Liver (tissue), 8 donors: ENCODE measurements at regions not wholly inside any gene's neighbourhood (a gene's known extent, or its start where the extent isn't known, plus 50 kb on each side); places are given as distances from the start of the nearest gene placed in this dataset.

Experiments
- DNase-seq: peaks from one replicate; pipeline ENCODE4 v3.0.0-alpha.2; 2017; ENCODE audit warnings: low spot score
- H3K27ac ChIP-seq, 2 donors: one replicate each; pipeline ENCODE4 v1.7.0; 2013; ENCODE audit warnings: inconsistent platforms in 2 of 2, low read length in 2 of 2, control low read depth in 1 of 2, low read depth in 1 of 2, mild to moderate bottlenecking in 1 of 2
- H3K27me3 ChIP-seq, 4 donors: one replicate each; pipeline versions ENCODE4 v1.6.1 to v1.7.0; 2013; ENCODE audit warnings: low read length in 3 of 4, inconsistent platforms in 1 of 4, mild to moderate bottlenecking in 1 of 4, moderate library complexity in 1 of 4; ENCODE audit not compliant: control insufficient read depth in 4 of 4, insufficient read depth in 4 of 4
- H3K36me3 ChIP-seq, 4 donors: one replicate each; pipeline versions ENCODE4 v1.6.1 to v1.7.0; 2013; ENCODE audit warnings: low read length in 3 of 4, mild to moderate bottlenecking in 3 of 4, low read depth in 1 of 4, moderate library complexity in 1 of 4; ENCODE audit not compliant: control insufficient read depth in 4 of 4, insufficient read depth in 3 of 4
- H3K4me1 ChIP-seq, 4 donors: one replicate each; pipeline versions ENCODE4 v1.6.1 to v1.7.0; 2013; ENCODE audit warnings: low read length in 3 of 4, mild to moderate bottlenecking in 3 of 4, moderate library complexity in 1 of 4; ENCODE audit not compliant: control insufficient read depth in 4 of 4, insufficient read depth in 4 of 4
- H3K4me3 ChIP-seq, 3 donors: one replicate each; pipeline versions ENCODE4 v1.6.1 to v1.7.0; 2013; ENCODE audit warnings: low read length in 3 of 3, control low read depth in 1 of 3, low read depth in 1 of 3, mild to moderate bottlenecking in 1 of 3
- H3K9ac ChIP-seq, 2 donors: one replicate each; pipeline ENCODE4 v1.7.0; 2013; ENCODE audit warnings: low read length in 2 of 2, mild to moderate bottlenecking in 2 of 2, moderate library complexity in 2 of 2, control low read depth in 1 of 2, low read depth in 1 of 2
- H3K9me3 ChIP-seq, 4 donors: one replicate each; pipeline versions ENCODE4 v1.6.1 to v1.7.0; 2013; ENCODE audit warnings: low read length in 3 of 4; ENCODE audit not compliant: control insufficient read depth in 4 of 4
- ATF3 ChIP-seq: IDR thresholded peaks from 2 replicates; pipeline ENCODE4 v1.6.1; 2016; ENCODE audit warnings: antibody characterized with exemption
- CTCF ChIP-seq: fragments of 150-350 bp; IDR thresholded peaks from 2 replicates; pipeline ENCODE4 v1.5.1; 2017; ENCODE audit warnings: improper control_type of control experiment, low read depth, low read length; ENCODE audit not compliant: missing input control
- EGR1 ChIP-seq, 2 donors: IDR thresholded peaks; 2 replicates each; pipeline ENCODE4 v1.6.1; 2016 to 2018; ENCODE audit warnings: antibody characterized with exemption in 2 of 2, low read depth in 2 of 2
- FOXA1 ChIP-seq: IDR thresholded peaks from 2 replicates; pipeline ENCODE4 v1.6.1; 2016; ENCODE audit warnings: antibody characterized with exemption
- FOXA2 ChIP-seq: IDR thresholded peaks from 2 replicates; pipeline ENCODE4 v1.6.1; 2016; ENCODE audit warnings: antibody characterized with exemption
- GABPA ChIP-seq, 2 donors: IDR thresholded peaks in 1 of 2; conservative IDR thresholded peaks in 1 of 2; 2 replicates each; pipeline ENCODE4 v1.6.1; 2016; ENCODE audit warnings: antibody characterized with exemption in 2 of 2, mild to moderate bottlenecking in 1 of 2, moderate library complexity in 1 of 2
- HNF4A ChIP-seq, 2 donors: conservative IDR thresholded peaks; 2 replicates each; pipeline ENCODE4 v1.6.1; 2016; ENCODE audit warnings: antibody characterized with exemption in 2 of 2, mild to moderate bottlenecking in 2 of 2
- HNF4G ChIP-seq: IDR thresholded peaks from 2 replicates; pipeline ENCODE4 v1.6.1; 2016; ENCODE audit warnings: antibody characterized with exemption
- JUND ChIP-seq, 2 donors: IDR thresholded peaks; 2 replicates each; pipeline ENCODE4 v1.6.1; 2016; ENCODE audit warnings: antibody characterized with exemption in 2 of 2
- MAX ChIP-seq: IDR thresholded peaks from 2 replicates; pipeline ENCODE4 v1.6.1; 2016; ENCODE audit warnings: antibody characterized with exemption
- NR2F2 ChIP-seq: IDR thresholded peaks from 2 replicates; pipeline ENCODE4 v1.6.1; 2016; ENCODE audit warnings: antibody characterized with exemption
- RAD21 ChIP-seq, 2 donors: IDR thresholded peaks; 2 replicates each; pipeline ENCODE4 v1.6.1; 2016; ENCODE audit warnings: antibody characterized with exemption in 2 of 2, mild to moderate bottlenecking in 2 of 2
- REST ChIP-seq: IDR thresholded peaks from 2 replicates; pipeline ENCODE4 v1.6.1; 2016; ENCODE audit warnings: antibody characterized with exemption, mild to moderate bottlenecking
- RXRA ChIP-seq, 2 donors: IDR thresholded peaks; 2 replicates each; pipeline ENCODE4 v1.6.1; 2017 to 2018; ENCODE audit warnings: antibody characterized with exemption in 2 of 2, mild to moderate bottlenecking in 1 of 2
- SP1 ChIP-seq: IDR thresholded peaks from 2 replicates; pipeline ENCODE4 v1.6.1; 2018; ENCODE audit warnings: antibody characterized with exemption, mild to moderate bottlenecking
- TAF1 ChIP-seq: conservative IDR thresholded peaks from 2 replicates; pipeline ENCODE4 v1.6.1; 2016; ENCODE audit warnings: antibody characterized with exemption, mild to moderate bottlenecking
- YY1 ChIP-seq: IDR thresholded peaks from 2 replicates; pipeline ENCODE4 v1.6.1; 2016; ENCODE audit warnings: antibody characterized with exemption, mild to moderate bottlenecking
- ZBTB33 ChIP-seq: IDR thresholded peaks from 2 replicates; pipeline ENCODE4 v1.6.1; 2016; ENCODE audit warnings: antibody characterized with exemption
- WGBS: extraction: QIAGEN DNeasy Blood & Tissue Kit; methylation state at CpG from one replicate; pipeline ENCODE4 v1.1.7; 2013; 5-methylcytosine and 5-hydroxymethylcytosine counted together
- donor health status: healthy.
- donor health status: healthy.
- donor health status: healthy.
- donor health status: healthy.
- donor health status: healthy.

GRCh38 chr2:217090024-217090473, 230.2 kb upstream of the TNP1 start:
- no peaks in the 10 kb centered on the region for H3K9me3 ChIP-seq
- no peak overlapping the region for H3K27ac ChIP-seq
- H3K27me3 ChIP-seq = peaks cover 0 to 3% (median 0%) of the 10 kb centered on the region in 4 donors
- H3K4me3 ChIP-seq = no peak overlapping the region
- H3K9ac ChIP-seq = no peak overlapping the region
- TF ChIP-seq YY1 = no peak
- TF ChIP-seq RXRA (IDR thresholded peaks at IDR 0.05) = no peak
- no peak for TF ChIP-seq FOXA1
- TF ChIP-seq SP1 = no peak
- no peak for TF ChIP-seq REST
- TF ChIP-seq NR2F2 = no peak
- TF ChIP-seq HNF4G = no peak
- TF ChIP-seq GABPA (IDR thresholded peaks at IDR 0.05 in 1 of 2, conservative IDR thresholded peaks at IDR 0.05 in 1 of 2) = no peak
- TF ChIP-seq MAX = no peak
- TF ChIP-seq FOXA2 = no peak
- no peak for TF ChIP-seq CTCF
- no peak for TF ChIP-seq ATF3
- TF ChIP-seq HNF4A (conservative IDR thresholded peaks at IDR 0.05) = no peak
- TF ChIP-seq JUND (IDR thresholded peaks at IDR 0.05) = no peak
- no peak for TF ChIP-seq RAD21 (IDR thresholded peaks at IDR 0.05)
- no peak for TF ChIP-seq ZBTB33
- no peak for TF ChIP-seq EGR1 (IDR thresholded peaks at IDR 0.05; ENCODE audit: low read depth in 2 of 2)
- no peak for TF ChIP-seq TAF1
- 56% methylated on average over 5 of the region's 5 CpGs for WGBS
- H3K4me1 ChIP-seq = no peaks in the 10 kb centered on the region
- no peaks in the 10 kb centered on the region for H3K36me3 ChIP-seq
- DNase-seq = no peak
